IPS-NIHi11 (cell line): ENCODE measurements at regions not wholly inside any gene's neighbourhood (a gene's known extent, or its start where the extent isn't known, plus 50 kb on each side); places are given as distances from the start of the nearest gene placed in this dataset.

Experiments
- DNase-seq: peaks from one replicate; pipeline ENCODE4 v3.0.0; 2012; ENCODE audit warnings: mixed read lengths, low spot score

GRCh38 chr5:165201369-165201768 is 1696.0 kb downstream of the MAT2B start:
- no peak for DNase-seq

DNA sequence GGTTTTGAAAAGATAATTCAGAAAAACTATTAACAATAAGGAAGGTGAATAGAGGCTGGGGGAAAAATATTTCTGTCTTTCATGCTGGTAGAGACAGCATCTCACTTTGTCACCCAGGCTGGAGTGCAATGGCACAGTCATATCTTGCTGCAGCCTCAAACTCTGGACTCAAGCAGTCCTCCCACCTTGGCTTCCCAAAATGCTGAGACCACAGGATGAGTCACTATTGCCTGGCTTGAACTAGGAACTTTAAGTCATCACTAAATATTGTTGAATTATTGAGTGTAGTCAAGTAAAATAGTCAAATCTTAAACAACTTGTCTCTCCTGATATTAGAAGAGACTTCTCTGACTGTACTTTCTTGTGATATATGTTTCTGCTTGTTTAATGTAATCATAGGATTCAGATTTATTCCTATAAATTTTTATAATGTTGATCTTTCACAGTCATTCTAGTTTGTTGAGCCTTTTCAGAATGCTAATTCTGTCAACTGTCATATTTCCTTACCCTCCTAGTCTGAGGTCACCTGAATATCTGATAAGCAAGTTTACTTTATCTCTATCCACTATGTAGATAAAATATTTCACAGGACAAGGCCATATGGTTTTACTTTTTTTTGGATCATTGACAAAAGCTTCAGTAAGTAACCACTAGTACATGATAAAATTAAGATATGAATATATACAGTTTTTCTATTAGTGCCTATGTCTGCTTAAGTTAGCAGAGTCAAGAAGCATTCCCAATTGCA is 1696.5 kb downstream of the MAT2B start:
- no peak for DNase-seq

- no peak for DNase-seq
Measured at GRCh38 chr5:165202519-165202910, 1697.1 kb downstream of the MAT2B start.

- peak; percentile 11 for DNase-seq
Measured at GRCh38 chr5:165209101-165209727, 1703.8 kb downstream of the MAT2B start.

DNA sequence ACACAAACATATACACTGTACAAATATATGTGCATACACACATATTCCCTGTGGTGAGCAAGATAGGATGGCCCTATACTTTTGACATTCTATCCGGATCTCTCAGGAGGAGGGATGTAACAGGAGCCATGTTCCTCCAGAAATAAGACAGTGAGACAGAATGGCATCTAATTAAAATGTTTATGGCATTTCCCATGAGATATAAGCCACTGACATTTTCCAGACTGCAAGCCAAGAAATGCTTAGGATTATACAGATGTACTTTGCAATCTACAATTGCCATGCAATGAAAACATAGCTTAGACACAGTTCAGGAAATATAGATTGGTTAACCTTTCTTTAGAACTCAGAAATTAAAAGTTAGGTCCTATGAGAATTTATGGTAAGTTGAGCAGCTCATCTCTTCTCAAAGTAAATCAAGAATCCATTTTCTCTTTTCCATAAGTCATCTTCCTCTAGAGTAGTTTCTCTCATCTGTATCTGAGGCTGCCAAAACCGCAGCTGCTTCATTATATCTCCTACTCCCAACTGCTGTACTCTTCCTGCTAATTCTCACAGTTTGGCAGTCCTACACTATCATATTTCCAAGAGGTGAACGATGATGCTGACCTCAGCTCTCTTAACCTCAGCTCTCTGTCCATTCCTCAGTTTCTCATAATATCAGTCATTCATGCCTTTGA is 1719.1 kb downstream of the MAT2B start:
- no peak for DNase-seq

DNA sequence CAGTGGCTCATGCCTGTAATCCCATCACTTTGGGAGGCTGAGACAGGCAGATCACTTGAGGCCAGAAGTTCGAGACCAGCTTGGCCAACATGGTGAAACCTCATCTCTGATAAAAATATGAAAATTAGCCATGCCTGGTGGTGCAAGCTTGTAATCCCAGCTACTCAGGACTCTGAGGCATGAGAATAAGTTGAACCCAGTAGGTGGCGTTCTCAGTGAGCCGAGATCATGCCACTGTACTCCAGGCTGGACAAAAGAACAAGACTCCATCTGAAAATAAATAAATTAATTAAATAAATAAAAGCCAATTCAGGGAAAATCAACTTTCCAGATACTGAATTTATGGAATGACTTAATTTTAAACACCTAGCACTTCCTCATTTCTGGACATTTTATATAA is 1722.1 kb downstream of the MAT2B start:
- DNase-seq, result no peak

DNA sequence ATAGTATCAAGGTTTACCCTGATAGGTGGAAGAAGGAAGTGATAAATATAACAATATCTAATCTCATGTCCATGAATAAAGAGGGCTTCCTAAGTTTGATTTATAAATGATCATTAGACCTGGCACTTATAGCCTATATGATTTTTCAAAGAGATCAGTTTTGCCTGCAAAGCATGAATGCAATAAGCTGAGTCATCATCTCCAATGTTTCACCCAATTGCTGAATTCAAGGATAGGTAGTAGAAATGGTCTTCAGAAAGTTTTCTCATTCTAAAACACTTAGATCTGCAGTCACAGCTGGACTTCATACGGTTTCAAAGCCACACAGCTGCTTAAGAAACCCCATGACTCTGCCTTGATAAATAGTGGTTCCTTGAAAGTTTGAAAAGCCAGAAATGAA is 1722.8 kb downstream of the MAT2B start:
- DNase-seq, result no peak

GRCh38 chr5:165231821-165232508 is 1726.5 kb downstream of the MAT2B start:
- no peak for DNase-seq

- DNase-seq, result no peak
Measured at GRCh38 chr5:165232509-165233028, 1727.2 kb downstream of the MAT2B start.

DNA sequence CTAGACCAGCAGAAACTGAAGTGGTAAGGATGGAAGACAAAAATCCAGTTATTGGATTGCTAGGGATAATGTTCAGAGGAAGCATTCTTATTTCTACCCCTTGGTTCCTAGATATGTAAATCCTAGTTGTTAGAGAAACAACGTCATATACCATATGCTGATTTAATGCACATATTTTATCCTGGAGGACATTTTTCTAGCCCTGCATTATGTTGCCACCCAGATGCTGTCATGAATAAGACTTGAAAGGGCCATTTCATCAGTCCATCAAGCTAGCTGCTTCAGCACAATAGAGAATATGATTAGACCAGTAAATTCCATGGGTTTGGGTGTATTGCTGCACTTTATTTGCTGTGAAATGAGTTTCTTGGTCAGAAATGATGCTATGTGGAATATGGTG is 1736.4 kb downstream of the MAT2B start:
- no peak for DNase-seq

DNA sequence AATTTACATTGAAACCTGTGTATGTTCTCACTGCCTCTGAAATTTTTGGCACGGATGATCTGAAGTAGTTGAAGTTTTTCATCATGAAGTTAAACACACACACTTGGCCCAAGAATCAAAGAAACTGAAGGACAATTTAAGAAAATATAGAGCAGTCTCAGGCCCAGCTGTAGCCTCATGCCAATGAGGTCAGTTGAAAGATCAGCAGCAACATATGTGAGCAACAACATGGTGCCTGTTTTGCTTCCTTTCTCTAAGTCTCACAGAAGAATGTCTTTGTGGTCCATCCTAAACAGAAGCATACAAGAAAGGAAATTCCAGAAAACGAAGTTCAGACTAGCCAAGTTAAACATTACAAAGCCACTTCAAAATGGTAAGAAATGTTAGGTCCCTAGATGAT is 1737.2 kb downstream of the MAT2B start:
- no peak for DNase-seq

DNA sequence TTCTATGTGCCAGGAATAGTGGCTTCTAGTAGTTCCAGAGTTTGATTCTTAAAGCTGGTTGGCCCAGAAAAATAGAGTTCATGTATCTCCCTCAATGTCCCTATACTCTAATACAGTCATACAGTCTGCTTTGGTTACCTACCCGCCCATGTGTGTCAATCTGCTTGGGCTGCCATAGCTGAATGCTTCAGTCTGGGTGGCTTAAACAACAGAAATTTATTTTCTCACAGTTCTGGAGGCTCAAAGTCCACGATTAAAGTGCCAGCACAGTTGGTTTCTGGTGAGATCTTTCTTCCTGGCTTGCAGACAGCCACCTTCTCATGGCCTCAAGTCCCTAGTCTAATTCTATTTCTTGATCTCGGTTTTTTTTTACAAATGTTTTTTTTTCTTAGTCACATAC is 1739.0 kb downstream of the MAT2B start:
- no peak for DNase-seq

DNA sequence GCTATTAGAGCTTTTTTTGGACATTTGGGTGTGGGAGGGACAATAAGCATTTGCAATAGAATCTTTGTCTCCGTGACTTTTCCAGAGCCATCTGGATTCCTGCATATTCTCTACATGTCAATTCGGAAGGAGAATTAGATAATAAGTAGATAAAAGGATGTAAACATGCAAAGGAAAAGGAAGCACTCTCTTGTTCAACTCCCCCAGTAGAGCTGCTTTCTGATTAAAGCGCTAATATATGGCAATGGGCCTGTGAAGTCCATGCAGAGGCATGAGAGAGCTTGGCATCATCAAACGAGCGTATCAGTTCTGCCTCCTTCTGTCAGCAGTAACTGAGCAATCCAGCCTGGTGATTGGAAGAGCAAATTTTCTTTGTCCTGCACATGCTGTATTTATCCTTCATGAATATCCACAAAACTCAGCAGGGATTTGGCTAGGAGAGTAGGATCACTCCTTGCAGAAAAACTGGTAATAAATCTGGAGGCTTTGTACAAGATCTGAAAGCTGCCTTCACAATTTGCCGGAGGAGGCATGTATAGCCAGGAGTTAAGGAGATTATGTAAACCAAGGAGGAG is 1752.9 kb downstream of the MAT2B start:
- no peak for DNase-seq

- no peak for DNase-seq
Measured at GRCh38 chr5:165260426-165260825, 1755.0 kb downstream of the MAT2B start.

- DNase-seq, result no peak
Measured at GRCh38 chr5:165263536-165263935, 1758.1 kb downstream of the MAT2B start.

DNA sequence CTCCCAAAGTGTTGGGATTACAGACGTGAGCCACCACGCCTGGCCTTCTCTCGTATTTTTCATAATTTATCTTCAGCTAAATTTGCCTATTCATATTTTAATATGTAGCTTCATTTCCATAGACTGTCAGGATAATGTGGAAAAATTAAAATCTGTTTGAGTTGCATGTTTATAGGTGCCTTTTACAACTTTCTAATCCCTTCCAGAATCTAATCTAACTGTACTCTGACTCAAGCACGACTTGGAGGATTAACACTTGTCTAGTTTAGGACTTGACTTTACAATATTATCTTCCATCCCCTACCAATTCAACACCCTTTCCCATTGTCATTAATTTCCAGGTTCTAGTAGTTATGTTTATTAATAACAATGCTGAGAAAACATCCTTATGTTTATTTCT is 1761.5 kb downstream of the MAT2B start:
- no peak for DNase-seq

GRCh38 chr5:165272436-165272835 is 1767.0 kb downstream of the MAT2B start:
- DNase-seq, result no peak

GRCh38 chr5:165277661-165278060 is 1772.2 kb downstream of the MAT2B start:
- no peak for DNase-seq

GRCh38 chr5:165282491-165282890 is 1777.1 kb downstream of the MAT2B start:
- DNase-seq, result no peak

GRCh38 chr5:165286692-165287091 is 1781.3 kb downstream of the MAT2B start:
- no peak for DNase-seq

- DNase-seq, result no peak
Measured at GRCh38 chr5:165290535-165290934, 1785.1 kb downstream of the MAT2B start.
